Endothelial cell (in vitro differentiated cells): ENCODE measurements at regions not wholly inside any gene's neighbourhood (a gene's known extent, or its start where the extent isn't known, plus 50 kb on each side); places are given as distances from the start of the nearest gene placed in this dataset.

Experiments
- DNase-seq: peaks from one replicate; pipeline ENCODE4 v3.0.0; 2021; ENCODE audit warnings: low spot score
- H3K27ac Mint-ChIP-seq: one replicate; pipeline ENCODE4 v1.8.0; 2021; ENCODE audit warnings: mixed read lengths, inconsistent platforms; ENCODE audit not compliant: unreplicated experiment
- H3K27me3 Mint-ChIP-seq: one replicate; pipeline ENCODE4 v1.8.0; 2021; ENCODE audit warnings: mild to moderate bottlenecking, moderate library complexity, mixed read lengths, inconsistent platforms; ENCODE audit not compliant: unreplicated experiment
- H3K36me3 Mint-ChIP-seq: one replicate; pipeline ENCODE4 v1.8.0; 2021; ENCODE audit warnings: mild to moderate bottlenecking, low read depth, mixed read lengths, inconsistent platforms; ENCODE audit not compliant: unreplicated experiment
- H3K4me1 Mint-ChIP-seq: one replicate; pipeline ENCODE4 v1.8.0; 2021; ENCODE audit warnings: mild to moderate bottlenecking, mixed read lengths, inconsistent platforms; ENCODE audit not compliant: unreplicated experiment
- H3K4me3 Mint-ChIP-seq: one replicate; pipeline ENCODE4 v1.8.0; 2021; ENCODE audit warnings: mild to moderate bottlenecking, mixed read lengths, inconsistent platforms; ENCODE audit not compliant: unreplicated experiment
- H3K9me3 Mint-ChIP-seq: one replicate; pipeline ENCODE4 v1.8.0; 2021; ENCODE audit warnings: mixed read lengths, inconsistent platforms; ENCODE audit not compliant: unreplicated experiment
- TF ChIP-seq, protein P1 (sequence below): fragments of 200-600 bp; sonication (generic); IDR thresholded peaks from one replicate; pipeline ENCODE4 v1.5.0; 2021; ENCODE audit warnings: antibody characterized with exemption; ENCODE audit not compliant: unreplicated experiment

- Mint-ChIP-seq H3K27me3 (no peaks in the 10 kb centered on the region), H3K36me3 (no peaks in the 10 kb centered on the region), H3K4me3 (no peak overlapping the region), H3K4me1 (no peaks in the 10 kb centered on the region), H3K27ac (no peak overlapping the region), H3K9me3 (no peaks in the 10 kb centered on the region)
- TF ChIP-seq, protein P1, sequence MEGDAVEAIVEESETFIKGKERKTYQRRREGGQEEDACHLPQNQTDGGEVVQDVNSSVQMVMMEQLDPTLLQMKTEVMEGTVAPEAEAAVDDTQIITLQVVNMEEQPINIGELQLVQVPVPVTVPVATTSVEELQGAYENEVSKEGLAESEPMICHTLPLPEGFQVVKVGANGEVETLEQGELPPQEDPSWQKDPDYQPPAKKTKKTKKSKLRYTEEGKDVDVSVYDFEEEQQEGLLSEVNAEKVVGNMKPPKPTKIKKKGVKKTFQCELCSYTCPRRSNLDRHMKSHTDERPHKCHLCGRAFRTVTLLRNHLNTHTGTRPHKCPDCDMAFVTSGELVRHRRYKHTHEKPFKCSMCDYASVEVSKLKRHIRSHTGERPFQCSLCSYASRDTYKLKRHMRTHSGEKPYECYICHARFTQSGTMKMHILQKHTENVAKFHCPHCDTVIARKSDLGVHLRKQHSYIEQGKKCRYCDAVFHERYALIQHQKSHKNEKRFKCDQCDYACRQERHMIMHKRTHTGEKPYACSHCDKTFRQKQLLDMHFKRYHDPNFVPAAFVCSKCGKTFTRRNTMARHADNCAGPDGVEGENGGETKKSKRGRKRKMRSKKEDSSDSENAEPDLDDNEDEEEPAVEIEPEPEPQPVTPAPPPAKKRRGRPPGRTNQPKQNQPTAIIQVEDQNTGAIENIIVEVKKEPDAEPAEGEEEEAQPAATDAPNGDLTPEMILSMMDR = no peak
- DNase-seq = no peak
Observed at GRCh38 chr1:117751321-117751720, 145.5 kb downstream of the TENT5C start.

DNA sequence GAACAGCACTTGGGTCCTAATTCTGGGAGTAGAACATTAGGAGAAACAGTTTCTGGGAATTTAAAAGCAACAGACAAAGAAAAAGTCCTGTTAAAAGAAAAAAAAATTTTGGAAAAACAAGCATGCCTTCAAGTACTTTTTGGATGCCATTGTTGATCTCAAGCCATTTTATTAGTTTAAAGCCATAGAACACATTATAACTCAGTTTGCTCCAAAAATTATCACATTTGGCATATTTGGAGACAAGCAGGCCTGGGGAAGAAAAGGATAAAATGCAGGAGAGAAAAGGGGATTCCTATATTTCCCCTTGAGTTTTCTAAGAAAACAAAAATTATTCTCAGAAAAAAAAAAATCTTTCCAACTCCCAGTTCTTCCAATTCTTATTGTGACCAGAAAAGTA, 146.8 kb downstream of the TENT5C start:
- no peak overlapping the region for H3K27ac Mint-ChIP-seq
- no peaks in the 10 kb centered on the region for H3K4me1 Mint-ChIP-seq
- DNase-seq = no peak
- no peak overlapping the region for H3K4me3 Mint-ChIP-seq
- no peaks in the 10 kb centered on the region for H3K36me3 Mint-ChIP-seq
- TF ChIP-seq, protein P1 = no peak
- no peaks in the 10 kb centered on the region for H3K27me3 Mint-ChIP-seq
- H3K9me3 Mint-ChIP-seq = no peaks in the 10 kb centered on the region

DNA sequence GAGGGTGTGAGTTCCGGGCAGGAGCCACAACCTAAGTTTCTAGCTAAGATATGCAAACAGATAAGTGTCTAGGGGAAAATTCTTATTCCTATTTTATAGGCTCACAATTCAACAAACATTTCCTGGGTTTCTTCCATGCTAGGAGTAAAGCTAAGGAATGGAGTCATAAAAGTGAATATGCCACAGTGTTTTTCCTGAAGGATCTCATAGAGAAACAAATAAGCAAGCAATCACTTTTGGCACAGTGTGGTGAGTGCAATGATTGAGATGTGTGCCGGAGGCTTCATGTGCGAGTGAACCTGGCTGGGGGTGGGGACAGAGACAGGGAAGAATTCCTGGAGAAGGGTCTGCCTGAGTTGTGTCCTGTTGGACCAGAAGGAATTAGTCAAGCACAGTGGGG, 147.4 kb downstream of the TENT5C start:
- no peak overlapping the region for H3K27ac Mint-ChIP-seq
- H3K36me3 Mint-ChIP-seq = no peaks in the 10 kb centered on the region
- TF ChIP-seq, protein P1 = no peak
- H3K4me1 Mint-ChIP-seq = no peaks in the 10 kb centered on the region
- no peaks in the 10 kb centered on the region for H3K27me3 Mint-ChIP-seq
- H3K4me3 Mint-ChIP-seq = no peak overlapping the region
- DNase-seq = no peak
- no peaks in the 10 kb centered on the region for H3K9me3 Mint-ChIP-seq

DNA sequence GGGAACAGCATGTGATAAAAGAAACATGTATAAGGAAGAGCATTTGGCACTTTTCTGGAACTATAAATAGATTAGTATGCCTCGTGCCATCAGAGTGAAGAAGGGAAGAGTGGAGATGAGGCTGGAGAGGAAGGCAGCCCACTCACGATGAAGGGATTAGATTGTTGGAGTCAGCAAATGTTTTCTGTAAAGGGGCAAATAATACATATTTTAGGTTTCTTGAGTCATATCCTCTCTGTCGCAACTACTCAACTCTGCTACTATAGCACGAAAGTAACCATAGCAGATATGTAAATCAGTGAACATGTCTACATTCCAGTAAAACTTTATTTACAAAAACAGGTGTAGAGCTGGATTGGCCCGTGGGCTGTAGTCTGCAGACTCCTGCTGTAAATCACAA, 147.8 kb downstream of the TENT5C start:
- DNase-seq = no peak
- Mint-ChIP-seq H3K27ac (no peak overlapping the region), H3K4me3 (no peak overlapping the region), H3K9me3 (no peaks in the 10 kb centered on the region), H3K27me3 (no peaks in the 10 kb centered on the region), H3K4me1 (no peaks in the 10 kb centered on the region), H3K36me3 (no peaks in the 10 kb centered on the region)
- TF ChIP-seq, protein P1 = no peak

- no peak overlapping the region for H3K27ac Mint-ChIP-seq
- H3K4me3 Mint-ChIP-seq = no peak overlapping the region
- H3K4me1 Mint-ChIP-seq = no peaks in the 10 kb centered on the region
- TF ChIP-seq, protein P1 = peak; percentile 51
- H3K9me3 Mint-ChIP-seq = no peaks in the 10 kb centered on the region
- no peaks in the 10 kb centered on the region for H3K36me3 Mint-ChIP-seq
- DNase-seq = peak; percentile 55
- H3K27me3 Mint-ChIP-seq = no peaks in the 10 kb centered on the region
Observed at GRCh38 chr1:117754061-117754969, 148.5 kb downstream of the TENT5C start.
